Endothelial cell of umbilical vein (primary cell): ENCODE measurements at regions not wholly inside any gene's neighbourhood (a gene's known extent, or its start where the extent isn't known, plus 50 kb on each side); places are given as distances from the start of the nearest gene placed in this dataset.

ENCODE experiments used
- BruUV-seq: library from RNA; stranded (reverse); fragments of 400-500 nt; replicated peaks from 2 replicates; lab custom pipeline; 2021; lab: Mats Ljungman, UMichigan
- CTCF ChIA-PET: fragments of 300-600, 350-600 bp; sonication (Branson Sonifier 250); formaldehyde crosslinking; loops from one replicate; lab custom pipeline; 2021; ENCODE audit warnings: antibody characterized with exemption, inconsistent platforms; lab: Charles Lee
- POLR2A ChIA-PET: fragments of 300-600, 350-600 bp; sonication (Branson Sonifier 250); formaldehyde crosslinking; loops from one replicate; lab custom pipeline; 2021; ENCODE audit warnings: antibody characterized with exemption, inconsistent platforms; lab: Charles Lee
- DNase-seq: peaks from one replicate; pipeline ENCODE4 v3.0.0-alpha.2; 2011; ENCODE audit warnings: low read depth, low spot score
- FAIRE-seq: peaks from 2 replicates; lab custom pipeline; 2011; peaks lifted over from hg19 to GRCh38; lab: Jason Lieb, UNC
- H2AFZ ChIP-seq: 2 replicates; pipeline ENCODE4 v1.6.0; 2012; ENCODE audit warnings: low read depth, low read length, control low read depth, inconsistent platforms
- H3K27ac ChIP-seq: 2 replicates; pipeline ENCODE4 v1.5.1; 2011; ENCODE audit warnings: low read depth, mild to moderate bottlenecking, control low read depth, low read length, moderate library complexity; ENCODE audit not compliant: insufficient read depth
- H3K27me3 ChIP-seq, 2 experiments: 2 replicates each; pipeline versions ENCODE4 v1.6.0 to v1.6.1; 2011; ENCODE audit warnings: low read length in 2 of 2, mixed read lengths in 1 of 2; ENCODE audit not compliant: control insufficient read depth in 2 of 2, insufficient read depth in 2 of 2
- H3K36me3 ChIP-seq, 2 experiments: 2 replicates in 1 of 2; 3 replicates in 1 of 2; pipeline ENCODE4 v1.5.1; 2011; ENCODE audit warnings: low read length in 2 of 2, mild to moderate bottlenecking in 1 of 2, moderate library complexity in 1 of 2; ENCODE audit not compliant: control insufficient read depth in 2 of 2, insufficient read depth in 2 of 2; ENCODE audit errors: extremely low read depth in 1 of 2
- H3K4me1 ChIP-seq: 3 replicates; pipeline ENCODE4 v1.5.1; 2011; ENCODE audit warnings: mild to moderate bottlenecking, low read length; ENCODE audit not compliant: control insufficient read depth, insufficient read depth; ENCODE audit errors: extremely low read depth
- H3K4me2 ChIP-seq: 2 replicates; pipeline ENCODE4 v1.6.1; 2011; ENCODE audit warnings: low read length, control low read depth, mixed read lengths; ENCODE audit not compliant: insufficient read depth
- H3K4me3 ChIP-seq, 3 experiments: fragments of 200-600 bp in 1 of 3; sonication (generic), shearing (Covaris generic) in 1 of 3; replicated peaks in 1 of 3; 2 replicates each; pipeline ENCODE4 v1.5.1; 2011 to 2016; ENCODE audit warnings: control low read depth in 3 of 3, low read length in 3 of 3, mild to moderate bottlenecking in 2 of 3, inconsistent platforms in 1 of 3, low read depth in 1 of 3, moderate library complexity in 1 of 3; ENCODE audit not compliant: insufficient read depth in 1 of 3
- H3K79me2 ChIP-seq: 2 replicates; pipeline ENCODE4 v1.6.0; 2012; ENCODE audit warnings: low read length, inconsistent platforms; ENCODE audit not compliant: control insufficient read depth, insufficient read depth
- H3K9ac ChIP-seq: replicated peaks from 2 replicates; pipeline ENCODE3; 2011; ENCODE audit warnings: low read length, control low read depth; ENCODE audit not compliant: insufficient read depth; ENCODE audit errors: extremely low read depth
- H3K9me1 ChIP-seq: replicated peaks from 3 replicates; pipeline ENCODE4 v1.6.0; 2011; ENCODE audit warnings: mild to moderate bottlenecking, low read length; ENCODE audit not compliant: control insufficient read depth, insufficient read depth; ENCODE audit errors: extremely low read depth
- H3K9me3 ChIP-seq: replicated peaks from 2 replicates; pipeline ENCODE4 v1.5.1; 2012; ENCODE audit warnings: low read length, inconsistent platforms; ENCODE audit not compliant: control insufficient read depth, insufficient read depth
- H4K20me1 ChIP-seq: replicated peaks from 2 replicates; pipeline ENCODE3; 2011; ENCODE audit warnings: mild to moderate bottlenecking, low read length; ENCODE audit not compliant: control insufficient read depth, insufficient read depth; ENCODE audit errors: extremely low read depth
- EZH2 ChIP-seq: IDR thresholded peaks from 2 replicates; pipeline ENCODE4 v1.6.1; 2012; ENCODE audit warnings: borderline replicate concordance, low read depth, mild to moderate bottlenecking, moderate library complexity, low read length, inconsistent platforms; ENCODE audit not compliant: severe bottlenecking
- FOS ChIP-seq: IDR thresholded peaks from 2 replicates; pipeline ENCODE4 v1.6.1; 2011; ENCODE audit warnings: mild to moderate bottlenecking, low read length, moderate library complexity, borderline replicate concordance; ENCODE audit not compliant: insufficient read depth
- GATA2 ChIP-seq: IDR thresholded peaks from 2 replicates; pipeline ENCODE4 v1.7.0; 2011; ENCODE audit warnings: low read depth, mild to moderate bottlenecking, moderate library complexity, mixed read lengths, low read length; ENCODE audit not compliant: insufficient read length, insufficient read depth
- JUN ChIP-seq: IDR thresholded peaks from 2 replicates; pipeline ENCODE4 v1.6.1; 2011; ENCODE audit warnings: borderline replicate concordance, low read depth; ENCODE audit not compliant: insufficient read length, insufficient read depth
- MAX ChIP-seq: IDR thresholded peaks from 2 replicates; pipeline ENCODE4 v1.6.1; 2011; ENCODE audit not compliant: insufficient read depth, insufficient read length
- MYC ChIP-seq: IDR thresholded peaks from one replicate; pipeline ENCODE4 v1.6.1; 2011; ENCODE audit warnings: mild to moderate bottlenecking, low read depth, low read length
- POLR2A ChIP-seq: IDR thresholded peaks from 2 replicates; pipeline ENCODE4 v1.6.1; 2012; ENCODE audit warnings: low read depth, mild to moderate bottlenecking, control low read depth, low read length
- POLR2AphosphoS5 ChIP-seq: IDR thresholded peaks from 2 replicates; pipeline ENCODE4 v1.6.1; 2012; ENCODE audit warnings: low read depth, mild to moderate bottlenecking, control low read depth, low read length, moderate library complexity; ENCODE audit not compliant: insufficient read depth
- dilution Hi-C: fragments of 300-500 bp; cut with MboI; formaldehyde crosslinking; loops from one replicate; pipeline ENCODE4 v1.15.0; 2019; ENCODE audit warnings: low sequenced_read_pairs; ENCODE audit not compliant: extremely low pct_ligation_motif_present
- intact Hi-C: fragments of 100-400 bp; cut with micrococcal nuclease; formaldehyde crosslinking; loops from one replicate; pipeline ENCODE4 v1.10.0; 2022
- TF ChIP-seq, protein P1 (sequence below), 2 donors: IDR thresholded peaks; 1 replicate in 1 of 2; 2 replicates in 1 of 2; pipeline ENCODE4 v1.5.1; 2011; ENCODE audit warnings: low read length in 2 of 2, mild to moderate bottlenecking in 2 of 2, moderate library complexity in 2 of 2, control low read depth in 1 of 2, inconsistent platforms in 1 of 2, low read depth in 1 of 2; ENCODE audit not compliant: insufficient read depth in 1 of 2; ENCODE audit errors: extremely low read depth in 1 of 2

DNA sequence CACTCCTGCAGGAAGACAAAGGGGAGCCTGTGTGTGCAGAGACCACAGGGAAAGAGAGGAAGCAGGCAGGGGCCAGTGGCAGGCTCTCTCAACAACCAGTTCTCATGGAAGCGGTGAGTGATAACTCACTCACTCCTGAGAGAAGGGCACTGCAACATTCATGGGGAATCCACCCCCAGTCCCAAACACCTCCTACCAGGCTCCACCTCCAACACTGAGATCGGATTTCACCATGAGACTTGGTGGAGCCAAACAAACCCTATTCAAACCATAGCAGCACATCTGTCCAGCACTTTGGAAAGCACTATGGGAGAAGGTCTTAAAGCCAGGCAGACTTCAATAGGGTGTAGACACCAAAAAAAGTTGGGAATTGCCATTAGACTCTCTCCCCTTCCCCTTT lies 345.7 kb upstream of the SPRED2 start:
- no peaks in the 10 kb centered on the region for H3K36me3 ChIP-seq
- no peaks in the 10 kb centered on the region for H3K79me2 ChIP-seq
- TF ChIP-seq POLR2A, result no peak
- no peak for TF ChIP-seq GATA2
- no peak for TF ChIP-seq POLR2AphosphoS5
- no peak for TF ChIP-seq FOS
- TF ChIP-seq JUN, result no peak
- no peak for TF ChIP-seq MAX
- TF ChIP-seq EZH2, result no peak
- no peak for TF ChIP-seq MYC
- TF ChIP-seq, protein P1, sequence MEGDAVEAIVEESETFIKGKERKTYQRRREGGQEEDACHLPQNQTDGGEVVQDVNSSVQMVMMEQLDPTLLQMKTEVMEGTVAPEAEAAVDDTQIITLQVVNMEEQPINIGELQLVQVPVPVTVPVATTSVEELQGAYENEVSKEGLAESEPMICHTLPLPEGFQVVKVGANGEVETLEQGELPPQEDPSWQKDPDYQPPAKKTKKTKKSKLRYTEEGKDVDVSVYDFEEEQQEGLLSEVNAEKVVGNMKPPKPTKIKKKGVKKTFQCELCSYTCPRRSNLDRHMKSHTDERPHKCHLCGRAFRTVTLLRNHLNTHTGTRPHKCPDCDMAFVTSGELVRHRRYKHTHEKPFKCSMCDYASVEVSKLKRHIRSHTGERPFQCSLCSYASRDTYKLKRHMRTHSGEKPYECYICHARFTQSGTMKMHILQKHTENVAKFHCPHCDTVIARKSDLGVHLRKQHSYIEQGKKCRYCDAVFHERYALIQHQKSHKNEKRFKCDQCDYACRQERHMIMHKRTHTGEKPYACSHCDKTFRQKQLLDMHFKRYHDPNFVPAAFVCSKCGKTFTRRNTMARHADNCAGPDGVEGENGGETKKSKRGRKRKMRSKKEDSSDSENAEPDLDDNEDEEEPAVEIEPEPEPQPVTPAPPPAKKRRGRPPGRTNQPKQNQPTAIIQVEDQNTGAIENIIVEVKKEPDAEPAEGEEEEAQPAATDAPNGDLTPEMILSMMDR (IDR thresholded peaks at IDR 0.05; ENCODE audit: extremely low read depth in 1 of 2, insufficient read depth in 1 of 2, low read depth in 1 of 2, low read length in 2 of 2), result no peak
- H3K9me1 ChIP-seq, result no peaks in the 10 kb centered on the region
- POLR2A ChIA-PET, result no interaction called here
- H4K20me1 ChIP-seq, result no peaks in the 10 kb centered on the region
- no TSS peak for BruUV-seq
- no peaks in the 10 kb centered on the region for H3K27me3 ChIP-seq
- no peak overlapping the region for H3K4me3 ChIP-seq
- CTCF ChIA-PET, result no interaction called here
- H3K9ac ChIP-seq, result no peak overlapping the region
- H2AFZ ChIP-seq, result no peak overlapping the region
- FAIRE-seq, result no peak
- no peak for DNase-seq
- no peak overlapping the region for H3K27ac ChIP-seq
- dilution Hi-C loops (no loop called here), intact Hi-C loops (no loop called here)
- H3K9me3 ChIP-seq, result no peaks in the 10 kb centered on the region
- H3K4me1 ChIP-seq, result no peaks in the 10 kb centered on the region
- no peak overlapping the region for H3K4me2 ChIP-seq
